SU-DHL-6 (cell line): ENCODE measurements at regions not wholly inside any gene's neighbourhood (a gene's known extent, or its start where the extent isn't known, plus 50 kb on each side); places are given as distances from the start of the nearest gene placed in this dataset.

Source experiments
- H2AFZ ChIP-seq: fragments of 200-600 bp; sonication (generic); 2 replicates; pipeline ENCODE4 v1.6.1; 2014; ENCODE audit warnings: low read depth, mild to moderate bottlenecking, moderate library complexity, mixed read lengths, antibody characterized with exemption, low read length; ENCODE audit not compliant: severe bottlenecking
- H3F3A ChIP-seq: fragments of 200-600 bp; shearing (Covaris generic); 2 replicates; pipeline ENCODE4 v1.6.0; 2016; ENCODE audit warnings: antibody characterized with exemption, mild to moderate bottlenecking; ENCODE audit not compliant: insufficient read depth
- H3K27ac ChIP-seq: fragments of 200-600 bp; sonication (generic); 2 replicates; pipeline ENCODE4 v1.5.1; 2016; ENCODE audit warnings: low read depth, mild to moderate bottlenecking, low read length, moderate library complexity, mixed read lengths
- H3K27me3 ChIP-seq: fragments of 200-600 bp; sonication (generic), shearing (Covaris generic); 2 replicates; pipeline ENCODE4 v1.6.0; 2014; ENCODE audit warnings: mild to moderate bottlenecking, low read length
- H3K36me3 ChIP-seq: fragments of 200-600 bp; sonication (generic); 2 replicates; pipeline ENCODE4 v1.6.1; 2014; ENCODE audit warnings: mild to moderate bottlenecking, low read length, mixed read lengths
- H3K4me2 ChIP-seq: fragments of 300-600, 200-600 bp; shearing (Covaris generic), sonication (generic); 2 replicates; pipeline ENCODE4 v1.6.0; 2014; ENCODE audit warnings: low read length, low read depth, mild to moderate bottlenecking; ENCODE audit not compliant: poor library complexity, severe bottlenecking
- H3K4me3 ChIP-seq: fragments of 200-600 bp; sonication (generic); 2 replicates; pipeline ENCODE4 v1.5.1; 2014; ENCODE audit warnings: antibody characterized with exemption, low read length, mild to moderate bottlenecking, mixed read lengths; ENCODE audit not compliant: insufficient read depth, poor library complexity, severe bottlenecking
- H3K79me2 ChIP-seq: fragments of 200-600 bp; sonication (generic); 2 replicates; pipeline ENCODE4 v1.6.1; 2014; ENCODE audit warnings: mild to moderate bottlenecking, low read length, moderate library complexity; ENCODE audit not compliant: insufficient read depth
- H3K9ac ChIP-seq: fragments of 200-600 bp; sonication (generic); 2 replicates; pipeline ENCODE4 v1.7.0; 2014; ENCODE audit warnings: mild to moderate bottlenecking, low read length
- H3K9me2 ChIP-seq: fragments of 200-600 bp; sonication (generic); replicated peaks from 2 replicates; pipeline ENCODE4 v1.6.1; 2014; ENCODE audit warnings: low read length; ENCODE audit not compliant: insufficient read depth
- H3K9me3 ChIP-seq: fragments of 200-600 bp; sonication (generic); 2 replicates; pipeline ENCODE4 v1.6.1; 2014; ENCODE audit warnings: low read length, mixed read lengths; ENCODE audit not compliant: insufficient read depth
- H4K20me1 ChIP-seq: fragments of 200-600 bp; sonication (generic); 2 replicates; pipeline ENCODE4 v1.6.1; 2014; ENCODE audit warnings: low read depth, mild to moderate bottlenecking, antibody characterized with exemption, low read length, moderate library complexity, mixed read lengths
- EZH2phosphoT487 ChIP-seq: fragments of 200-600 bp; sonication (generic), shearing (Covaris generic); conservative IDR thresholded peaks from 2 replicates; pipeline ENCODE4 v1.6.1; 2018; ENCODE audit warnings: mild to moderate bottlenecking, antibody characterized with exemption, low read length, moderate library complexity, mixed read lengths
- TF ChIP-seq, protein P1 (sequence below): fragments of 200-600 bp; sonication (generic); IDR thresholded peaks from one replicate; pipeline ENCODE4 v1.5.1; 2017; ENCODE audit warnings: antibody characterized with exemption, mild to moderate bottlenecking, low read length, moderate library complexity; ENCODE audit not compliant: insufficient read depth, poor library complexity, severe bottlenecking

DNA sequence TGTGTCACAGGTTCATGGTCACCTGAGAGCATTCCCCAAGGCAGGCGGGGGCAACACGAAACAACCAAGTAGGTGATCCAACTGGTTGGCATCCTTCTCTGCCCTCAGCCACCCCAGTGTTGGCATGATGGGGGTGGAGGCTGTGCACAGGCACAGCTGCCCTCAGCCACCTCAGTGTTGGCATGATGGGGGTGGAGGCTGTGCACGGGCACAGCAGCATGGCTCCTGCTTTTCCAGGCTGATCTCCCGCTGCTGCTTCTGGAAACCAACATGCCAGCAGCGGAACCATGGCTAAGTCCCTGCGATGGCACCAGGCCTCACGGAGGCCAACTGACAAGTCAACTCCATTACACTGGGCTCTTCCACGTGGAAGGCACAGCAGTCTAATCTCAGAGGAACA lies 447.8 kb downstream of the PTPRU start:
- H3K36me3 ChIP-seq, result no peaks in the 10 kb centered on the region
- H3K27ac ChIP-seq, result no peak overlapping the region
- H3K9me3 ChIP-seq, result no peaks in the 10 kb centered on the region
- H3F3A ChIP-seq, result no peaks in the 10 kb centered on the region
- no peaks in the 10 kb centered on the region for H3K27me3 ChIP-seq
- no peak overlapping the region for H3K9ac ChIP-seq
- H3K79me2 ChIP-seq, result no peaks in the 10 kb centered on the region
- H3K4me3 ChIP-seq, result no peak overlapping the region
- TF ChIP-seq, protein P1, sequence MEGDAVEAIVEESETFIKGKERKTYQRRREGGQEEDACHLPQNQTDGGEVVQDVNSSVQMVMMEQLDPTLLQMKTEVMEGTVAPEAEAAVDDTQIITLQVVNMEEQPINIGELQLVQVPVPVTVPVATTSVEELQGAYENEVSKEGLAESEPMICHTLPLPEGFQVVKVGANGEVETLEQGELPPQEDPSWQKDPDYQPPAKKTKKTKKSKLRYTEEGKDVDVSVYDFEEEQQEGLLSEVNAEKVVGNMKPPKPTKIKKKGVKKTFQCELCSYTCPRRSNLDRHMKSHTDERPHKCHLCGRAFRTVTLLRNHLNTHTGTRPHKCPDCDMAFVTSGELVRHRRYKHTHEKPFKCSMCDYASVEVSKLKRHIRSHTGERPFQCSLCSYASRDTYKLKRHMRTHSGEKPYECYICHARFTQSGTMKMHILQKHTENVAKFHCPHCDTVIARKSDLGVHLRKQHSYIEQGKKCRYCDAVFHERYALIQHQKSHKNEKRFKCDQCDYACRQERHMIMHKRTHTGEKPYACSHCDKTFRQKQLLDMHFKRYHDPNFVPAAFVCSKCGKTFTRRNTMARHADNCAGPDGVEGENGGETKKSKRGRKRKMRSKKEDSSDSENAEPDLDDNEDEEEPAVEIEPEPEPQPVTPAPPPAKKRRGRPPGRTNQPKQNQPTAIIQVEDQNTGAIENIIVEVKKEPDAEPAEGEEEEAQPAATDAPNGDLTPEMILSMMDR, result no peak
- no peak for TF ChIP-seq EZH2phosphoT487
- no peak overlapping the region for H2AFZ ChIP-seq
- no peaks in the 10 kb centered on the region for H3K9me2 ChIP-seq
- no peak overlapping the region for H3K4me2 ChIP-seq
- no peaks in the 10 kb centered on the region for H4K20me1 ChIP-seq

DNA sequence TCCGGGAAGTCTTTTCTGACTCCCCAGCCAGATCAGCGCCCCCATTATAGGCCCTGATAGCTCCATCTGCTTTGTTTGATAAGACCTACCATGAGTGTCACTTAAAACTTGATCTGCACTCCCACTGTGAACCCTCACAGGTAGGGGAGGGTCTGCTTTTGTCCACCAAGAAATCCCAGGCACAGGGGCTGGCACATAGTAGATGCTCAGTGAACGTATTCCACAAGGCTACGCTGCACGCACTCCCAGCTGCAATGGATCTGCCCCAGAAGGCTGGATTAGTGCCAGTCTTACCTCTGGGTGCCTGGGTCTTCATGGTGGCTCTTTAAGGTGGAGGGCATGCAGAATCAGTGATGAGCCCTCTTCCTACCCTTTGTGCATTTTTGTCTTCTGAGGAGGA lies 447.1 kb downstream of the PTPRU start:
- H3K4me2 ChIP-seq, result no peak overlapping the region
- TF ChIP-seq, protein P1, result no peak
- no peak for TF ChIP-seq EZH2phosphoT487
- no peaks in the 10 kb centered on the region for H4K20me1 ChIP-seq
- H3K9ac ChIP-seq, result no peak overlapping the region
- no peaks in the 10 kb centered on the region for H3F3A ChIP-seq
- H3K27me3 ChIP-seq, result no peaks in the 10 kb centered on the region
- no peak overlapping the region for H3K27ac ChIP-seq
- H2AFZ ChIP-seq, result no peak overlapping the region
- H3K79me2 ChIP-seq, result no peaks in the 10 kb centered on the region
- H3K9me2 ChIP-seq, result no peaks in the 10 kb centered on the region
- H3K36me3 ChIP-seq, result no peaks in the 10 kb centered on the region
- H3K9me3 ChIP-seq, result no peaks in the 10 kb centered on the region
- no peak overlapping the region for H3K4me3 ChIP-seq

DNA sequence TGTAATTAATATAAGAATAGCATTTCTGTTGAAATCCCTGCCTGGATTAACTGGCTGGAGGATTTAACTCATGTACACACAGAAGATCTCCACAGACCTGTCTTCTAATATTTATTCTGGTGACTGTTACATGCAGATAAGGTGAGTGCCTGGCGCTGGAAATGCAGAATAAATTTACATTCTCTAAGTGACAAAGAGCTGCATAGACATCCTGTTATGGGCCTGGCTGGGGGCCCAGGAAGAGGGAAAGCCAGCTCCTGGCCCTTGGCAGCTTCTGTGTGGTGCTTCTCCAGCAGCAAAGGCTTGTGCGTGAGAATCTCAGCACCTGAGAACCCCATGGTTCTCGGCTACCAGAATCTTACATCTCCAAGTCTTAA lies 446.6 kb downstream of the PTPRU start:
- no peaks in the 10 kb centered on the region for H3K9me3 ChIP-seq
- H3K27me3 ChIP-seq, result no peaks in the 10 kb centered on the region
- no peaks in the 10 kb centered on the region for H3K36me3 ChIP-seq
- H4K20me1 ChIP-seq, result no peaks in the 10 kb centered on the region
- H3K27ac ChIP-seq, result no peak overlapping the region
- H3K4me2 ChIP-seq, result no peak overlapping the region
- H2AFZ ChIP-seq, result no peak overlapping the region
- no peaks in the 10 kb centered on the region for H3F3A ChIP-seq
- no peak overlapping the region for H3K9ac ChIP-seq
- no peaks in the 10 kb centered on the region for H3K9me2 ChIP-seq
- TF ChIP-seq, protein P1, result no peak
- no peak for TF ChIP-seq EZH2phosphoT487
- no peaks in the 10 kb centered on the region for H3K79me2 ChIP-seq
- H3K4me3 ChIP-seq, result no peak overlapping the region
